ENCODE measurements at regions not wholly inside any gene's neighbourhood (a gene's known extent, or its start where the extent isn't known, plus 50 kb on each side); places are given as distances from the start of the nearest gene placed in this dataset.

DNA sequence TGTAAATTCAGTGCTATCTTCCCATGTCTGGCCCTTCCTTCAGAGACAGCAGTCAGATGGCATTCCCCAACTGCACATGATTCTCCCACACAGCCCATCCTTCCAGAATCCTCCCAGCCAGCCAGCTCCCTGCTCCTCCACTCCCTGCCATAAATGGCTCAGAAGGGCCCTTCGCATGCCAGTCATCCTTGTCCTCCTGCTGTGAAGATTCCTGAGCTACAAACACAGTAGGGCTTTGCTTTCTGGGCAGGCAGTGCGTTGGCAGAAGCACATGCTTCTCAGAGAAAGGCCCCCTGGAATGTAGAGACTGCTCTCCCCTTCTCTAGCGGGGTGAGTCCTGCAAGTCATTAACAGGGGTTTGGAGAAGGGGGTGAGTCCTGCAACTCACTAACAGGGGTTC, 71.9 kb downstream of the TEX51 start:
- peaks cover 54% of the 10 kb centered on the region for H3K27me3 Mint-ChIP-seq
- TF ChIP-seq, protein P1, sequence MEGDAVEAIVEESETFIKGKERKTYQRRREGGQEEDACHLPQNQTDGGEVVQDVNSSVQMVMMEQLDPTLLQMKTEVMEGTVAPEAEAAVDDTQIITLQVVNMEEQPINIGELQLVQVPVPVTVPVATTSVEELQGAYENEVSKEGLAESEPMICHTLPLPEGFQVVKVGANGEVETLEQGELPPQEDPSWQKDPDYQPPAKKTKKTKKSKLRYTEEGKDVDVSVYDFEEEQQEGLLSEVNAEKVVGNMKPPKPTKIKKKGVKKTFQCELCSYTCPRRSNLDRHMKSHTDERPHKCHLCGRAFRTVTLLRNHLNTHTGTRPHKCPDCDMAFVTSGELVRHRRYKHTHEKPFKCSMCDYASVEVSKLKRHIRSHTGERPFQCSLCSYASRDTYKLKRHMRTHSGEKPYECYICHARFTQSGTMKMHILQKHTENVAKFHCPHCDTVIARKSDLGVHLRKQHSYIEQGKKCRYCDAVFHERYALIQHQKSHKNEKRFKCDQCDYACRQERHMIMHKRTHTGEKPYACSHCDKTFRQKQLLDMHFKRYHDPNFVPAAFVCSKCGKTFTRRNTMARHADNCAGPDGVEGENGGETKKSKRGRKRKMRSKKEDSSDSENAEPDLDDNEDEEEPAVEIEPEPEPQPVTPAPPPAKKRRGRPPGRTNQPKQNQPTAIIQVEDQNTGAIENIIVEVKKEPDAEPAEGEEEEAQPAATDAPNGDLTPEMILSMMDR (IDR thresholded peaks at IDR 0.05) = no peak
- no peaks in the 10 kb centered on the region for H3K4me1 Mint-ChIP-seq
- no peaks in the 10 kb centered on the region for H3K36me3 Mint-ChIP-seq (ENCODE audit: low read depth)
- H3K4me3 Mint-ChIP-seq = no peak overlapping the region
- intact Hi-C loops (cut with micrococcal nuclease) = no loop called here
- DNase-seq (no peak), ATAC-seq (ENCODE audit: low read depth) (no peak)
- ChIA-PET POLR2A (no interaction called here), CTCF (interaction anchor here (1.1 kb wide), 2 partner anchors 10 to 445 kb away, joined by 3 read pairs; no protein-coding TSS in a partner anchor)
- no peaks in the 10 kb centered on the region for H3K9me3 Mint-ChIP-seq
- H3K27ac Mint-ChIP-seq = no peak overlapping the region

DNA sequence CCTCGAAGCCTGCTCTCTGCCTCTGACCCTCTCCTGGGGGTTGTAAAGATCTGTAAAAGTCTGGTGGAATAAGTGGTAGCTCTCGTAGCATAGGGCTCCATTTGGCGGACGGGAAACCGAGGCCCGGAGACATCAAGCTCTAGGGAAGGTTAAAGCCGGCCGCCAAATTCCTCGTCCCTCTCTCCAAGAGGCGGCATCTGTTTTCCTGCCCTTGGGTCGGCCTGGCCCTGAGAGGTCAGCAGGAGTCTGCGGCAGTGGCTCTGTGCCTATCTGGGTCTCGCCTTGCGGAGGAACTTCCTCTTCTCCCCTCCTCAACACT, 72.4 kb downstream of the TEX51 start:
- Mint-ChIP-seq H3K4me3 (no peak overlapping the region), H3K27ac (no peak overlapping the region), H3K9me3 (no peaks in the 10 kb centered on the region), H3K36me3 (ENCODE audit: low read depth) (no peaks in the 10 kb centered on the region), H3K4me1 (no peaks in the 10 kb centered on the region), H3K27me3 (peaks cover 52% of the 10 kb centered on the region)
- ChIA-PET CTCF (interaction anchor here (1.1 to 1.9 kb wide), 4 partner anchors 202 to 572 kb away, joined by 3 to 24 read pairs (median 4); no protein-coding TSS in a partner anchor), POLR2A (no interaction called here)
- TF ChIP-seq, protein P1 (IDR thresholded peaks at IDR 0.05) = no peak
- ATAC-seq (ENCODE audit: low read depth) = no peak
- DNase-seq = no peak
- intact Hi-C loops (cut with micrococcal nuclease) = no loop called here

DNA sequence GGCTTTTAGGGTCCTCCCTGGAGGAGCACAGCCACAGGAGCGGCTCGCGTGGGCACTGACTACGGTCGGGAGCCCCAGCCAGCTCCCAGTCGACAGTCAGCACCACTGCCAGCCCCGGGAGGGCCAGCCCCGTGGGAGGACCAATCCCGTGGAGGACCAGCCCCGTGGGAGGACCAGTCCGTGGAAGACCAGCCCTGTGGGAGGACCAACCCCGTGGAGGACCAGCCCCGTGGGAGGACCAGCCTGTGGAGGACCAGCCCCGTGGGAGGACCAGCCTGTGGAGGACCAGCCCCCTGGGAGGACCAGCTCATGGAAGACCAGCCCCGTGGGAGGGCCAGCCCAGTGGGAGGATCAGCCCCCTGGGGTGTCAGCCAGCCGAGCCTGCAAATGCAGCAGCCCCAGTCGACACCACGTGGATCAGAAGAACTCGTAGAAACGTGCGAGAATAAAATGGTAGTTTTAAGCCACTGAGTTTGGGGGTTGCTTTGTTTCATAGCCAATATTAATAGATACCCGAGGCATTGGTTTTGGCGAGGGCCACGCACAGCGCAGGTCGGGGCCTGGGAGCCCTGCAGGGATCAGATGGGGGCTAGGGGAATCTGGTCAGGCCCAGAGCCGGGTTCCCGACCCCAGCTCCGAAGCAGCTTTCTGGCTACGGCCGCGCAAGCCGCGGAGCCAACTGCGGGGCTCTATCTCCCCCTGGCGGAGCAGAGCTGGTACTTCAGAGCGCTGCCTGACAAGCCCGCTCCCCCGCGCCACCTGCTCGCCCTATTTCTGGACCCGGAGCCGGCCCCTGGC, 73.0 kb downstream of the TEX51 start:
- POLR2A ChIA-PET = no interaction called here
- Mint-ChIP-seq H3K4me3 (peak overlapping the region; percentile 74), H3K9me3 (no peaks in the 10 kb centered on the region), H3K36me3 (ENCODE audit: low read depth) (no peaks in the 10 kb centered on the region), H3K27me3 (peaks cover 48% of the 10 kb centered on the region), H3K27ac (no peak overlapping the region), H3K4me1 (no peaks in the 10 kb centered on the region)
- CTCF ChIA-PET = interaction anchor here (1.0 to 1.9 kb wide), 8 partner anchors 8 to 573 kb away, joined by 3 to 24 read pairs (median 3); no protein-coding TSS in a partner anchor
- intact Hi-C loops (cut with micrococcal nuclease) = loop anchor here (1.0 kb wide), 1 partner anchor 443 kb away; no protein-coding TSS in a partner anchor
- DNase-seq (peak; percentile 63), ATAC-seq (ENCODE audit: low read depth) (peak; percentile 94)
- TF ChIP-seq, protein P1 (IDR thresholded peaks at IDR 0.05) = peak; percentile 67

DNA sequence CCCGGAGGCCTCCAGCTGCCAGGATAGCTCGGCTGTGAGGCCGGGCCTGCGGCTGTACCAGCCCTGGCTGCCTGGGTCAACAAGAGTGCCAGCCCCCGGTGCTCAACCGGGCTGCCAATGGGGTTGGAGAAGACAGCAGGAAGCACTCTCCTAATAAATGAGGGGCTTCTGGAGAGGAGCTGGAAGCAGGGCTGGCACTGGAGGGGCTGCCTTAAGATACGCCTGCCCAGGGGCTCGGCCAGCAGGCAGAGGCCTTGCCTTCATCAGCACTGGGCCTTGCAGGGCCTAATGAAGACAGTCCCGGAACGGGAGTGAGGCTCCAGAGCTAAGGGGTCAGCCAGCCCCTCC, 73.6 kb downstream of the TEX51 start:
- DNase-seq = no peak
- peaks cover 42% of the 10 kb centered on the region for H3K27me3 Mint-ChIP-seq

DNA sequence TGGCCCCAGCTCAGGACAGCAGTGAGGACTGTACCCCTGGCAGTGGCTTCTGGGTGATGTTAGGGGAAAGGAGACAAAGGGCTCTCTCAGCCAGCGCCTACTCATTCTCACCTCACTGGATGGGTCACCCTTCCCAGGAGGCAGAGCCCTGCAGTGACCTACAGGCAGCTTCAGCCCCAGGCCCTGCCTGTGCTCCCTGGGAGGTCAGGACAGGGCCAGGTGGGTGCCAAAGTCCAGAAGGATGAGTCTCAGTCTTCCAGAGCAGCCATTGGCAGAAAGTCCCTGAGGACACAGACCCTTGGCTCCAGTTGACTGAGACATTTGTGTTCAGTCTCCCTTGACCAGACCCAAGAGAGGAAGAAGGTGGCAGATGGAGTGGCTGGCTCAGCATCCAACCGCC, 75.1 kb downstream of the TEX51 start:
- Mint-ChIP-seq H3K27me3 (peaks cover 35% of the 10 kb centered on the region), H3K36me3 (ENCODE audit: low read depth) (no peaks in the 10 kb centered on the region), H3K9me3 (no peaks in the 10 kb centered on the region), H3K4me1 (no peaks in the 10 kb centered on the region), H3K27ac (no peak overlapping the region), H3K4me3 (no peak overlapping the region)
- ATAC-seq (ENCODE audit: low read depth) (no peak), DNase-seq (no peak)
- TF ChIP-seq, protein P1 (IDR thresholded peaks at IDR 0.05) = no peak
- CTCF ChIA-PET = no interaction called here
- intact Hi-C loops (cut with micrococcal nuclease) = no loop called here
- POLR2A ChIA-PET = no interaction called here

More for the DNA sequence above, 73.6 kb downstream of the TEX51 start:
- Mint-ChIP-seq H3K4me1 (no peaks in the 10 kb centered on the region), H3K36me3 (ENCODE audit: low read depth) (no peaks in the 10 kb centered on the region), H3K4me3 (no peak overlapping the region), H3K27ac (no peak overlapping the region), H3K9me3 (no peaks in the 10 kb centered on the region)
- ChIA-PET CTCF (interaction anchor here (1.0 to 1.9 kb wide), 7 partner anchors 9 to 573 kb away, joined by 3 to 24 read pairs (median 3); no protein-coding TSS in a partner anchor), POLR2A (no interaction called here)
- TF ChIP-seq, protein P1 (IDR thresholded peaks at IDR 0.05) = no peak
- no peak for ATAC-seq (ENCODE audit: low read depth)
- intact Hi-C loops (cut with micrococcal nuclease) = loop anchor here (1.0 kb wide), 1 partner anchor 444 kb away; no protein-coding TSS in a partner anchor
